ENCODE measurements at regions not wholly inside any gene's neighbourhood (a gene's known extent, or its start where the extent isn't known, plus 50 kb on each side); places are given as distances from the start of the nearest gene placed in this dataset.

DNA sequence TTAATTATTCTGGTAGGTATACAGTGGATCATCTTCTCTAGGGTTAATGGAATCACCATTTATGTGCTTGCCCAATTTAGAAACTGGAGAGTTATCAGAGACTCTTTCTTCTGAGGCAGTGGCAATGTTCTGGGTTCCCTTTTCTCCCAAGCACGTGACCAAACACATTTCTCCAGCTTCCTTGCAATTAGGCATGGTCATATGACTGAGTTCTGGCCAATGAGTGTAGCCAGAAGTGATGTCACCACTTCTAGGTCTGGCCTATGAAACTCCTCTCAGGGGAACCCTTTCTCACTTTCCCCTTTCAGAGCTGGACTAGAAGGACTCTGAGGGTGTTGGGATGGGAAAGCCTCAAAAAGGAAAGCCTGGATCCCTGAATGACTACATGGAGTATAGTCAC lies 172.0 kb downstream of the NSG2 start:
- no peak for DNase-seq (ENCODE audit: low read depth in 2 of 2)
- H3K4me3 ChIP-seq (replicated peaks in 1 of 2; ENCODE audit: low read depth in 2 of 2, low read length in 2 of 2), result no peak overlapping the region
- TF ChIP-seq, protein P1, sequence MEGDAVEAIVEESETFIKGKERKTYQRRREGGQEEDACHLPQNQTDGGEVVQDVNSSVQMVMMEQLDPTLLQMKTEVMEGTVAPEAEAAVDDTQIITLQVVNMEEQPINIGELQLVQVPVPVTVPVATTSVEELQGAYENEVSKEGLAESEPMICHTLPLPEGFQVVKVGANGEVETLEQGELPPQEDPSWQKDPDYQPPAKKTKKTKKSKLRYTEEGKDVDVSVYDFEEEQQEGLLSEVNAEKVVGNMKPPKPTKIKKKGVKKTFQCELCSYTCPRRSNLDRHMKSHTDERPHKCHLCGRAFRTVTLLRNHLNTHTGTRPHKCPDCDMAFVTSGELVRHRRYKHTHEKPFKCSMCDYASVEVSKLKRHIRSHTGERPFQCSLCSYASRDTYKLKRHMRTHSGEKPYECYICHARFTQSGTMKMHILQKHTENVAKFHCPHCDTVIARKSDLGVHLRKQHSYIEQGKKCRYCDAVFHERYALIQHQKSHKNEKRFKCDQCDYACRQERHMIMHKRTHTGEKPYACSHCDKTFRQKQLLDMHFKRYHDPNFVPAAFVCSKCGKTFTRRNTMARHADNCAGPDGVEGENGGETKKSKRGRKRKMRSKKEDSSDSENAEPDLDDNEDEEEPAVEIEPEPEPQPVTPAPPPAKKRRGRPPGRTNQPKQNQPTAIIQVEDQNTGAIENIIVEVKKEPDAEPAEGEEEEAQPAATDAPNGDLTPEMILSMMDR (IDR thresholded peaks at IDR 0.05; ENCODE audit: low read depth, low read length), result no peak

DNA sequence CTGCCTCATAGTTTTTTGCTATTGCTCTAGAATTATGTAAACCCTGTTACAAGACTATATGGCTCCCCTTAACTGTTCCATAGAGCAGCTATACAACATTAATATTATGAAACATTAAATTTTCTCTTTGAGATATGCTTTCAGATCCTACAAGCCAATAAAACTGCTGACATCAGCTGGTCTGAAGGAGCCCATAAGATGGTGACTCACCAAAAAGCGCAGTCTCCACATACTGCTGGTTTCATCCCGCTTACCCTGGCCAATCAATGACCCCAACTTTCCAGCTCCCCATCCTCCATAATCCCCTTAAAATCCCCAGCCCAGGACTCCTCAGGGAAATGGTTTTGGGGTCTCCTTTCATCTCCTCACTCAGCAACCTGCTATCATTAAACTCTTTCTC lies 172.7 kb downstream of the NSG2 start:
- TF ChIP-seq, protein P1 (IDR thresholded peaks at IDR 0.05; ENCODE audit: low read depth, low read length), result no peak
- H3K4me3 ChIP-seq (replicated peaks in 1 of 2; ENCODE audit: low read depth in 2 of 2, low read length in 2 of 2), result no peak overlapping the region
- DNase-seq (ENCODE audit: low read depth in 2 of 2), result no peak

DNA sequence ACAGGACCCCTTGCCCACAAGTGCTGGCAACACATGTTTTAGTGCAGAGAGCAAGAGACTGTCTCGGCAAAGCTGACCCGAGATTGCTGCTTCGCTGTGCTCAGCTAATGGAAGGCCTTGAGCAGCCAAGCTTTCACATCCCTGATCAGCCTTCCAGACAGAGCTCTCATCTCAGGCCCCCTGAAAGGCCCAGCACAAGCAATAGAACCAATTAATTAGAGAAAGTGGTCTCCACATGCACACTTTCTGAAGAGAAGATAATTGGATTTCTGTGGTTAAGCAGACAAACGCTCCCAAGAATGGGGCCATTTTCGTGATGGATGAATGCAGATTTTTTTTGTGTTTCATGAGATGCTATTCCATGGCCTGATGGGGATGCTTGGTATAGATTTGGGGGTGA lies 174.9 kb downstream of the NSG2 start:
- TF ChIP-seq, protein P1 (IDR thresholded peaks at IDR 0.05; ENCODE audit: low read depth, low read length), result no peak
- DNase-seq (ENCODE audit: low read depth in 2 of 2), result no peak
- H3K4me3 ChIP-seq (replicated peaks in 1 of 2; ENCODE audit: low read depth in 2 of 2, low read length in 2 of 2), result no peak overlapping the region

DNA sequence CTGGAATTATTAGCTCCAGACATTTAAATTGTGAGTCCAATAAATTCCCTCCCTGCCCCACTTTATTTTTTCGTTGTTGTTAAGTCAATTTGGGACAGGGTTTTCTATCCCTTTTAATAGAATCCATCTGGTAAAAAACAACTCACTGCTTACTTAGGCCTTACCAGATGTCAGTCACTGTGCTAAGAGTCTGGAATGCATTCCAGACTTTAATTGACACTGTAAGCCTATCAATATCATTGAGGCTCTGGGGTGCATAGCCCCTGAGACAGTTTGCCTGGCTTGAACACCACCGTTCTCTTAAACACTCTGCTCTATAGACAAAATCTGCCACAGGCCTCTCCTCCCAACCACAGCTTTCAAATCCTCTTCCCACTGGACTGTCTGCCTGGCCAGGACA lies 175.9 kb downstream of the NSG2 start:
- TF ChIP-seq, protein P1 (IDR thresholded peaks at IDR 0.05; ENCODE audit: low read depth, low read length), result no peak
- DNase-seq (ENCODE audit: low read depth in 2 of 2), result no peak
- H3K4me3 ChIP-seq (replicated peaks in 1 of 2; ENCODE audit: low read depth in 2 of 2, low read length in 2 of 2), result no peak overlapping the region

DNA sequence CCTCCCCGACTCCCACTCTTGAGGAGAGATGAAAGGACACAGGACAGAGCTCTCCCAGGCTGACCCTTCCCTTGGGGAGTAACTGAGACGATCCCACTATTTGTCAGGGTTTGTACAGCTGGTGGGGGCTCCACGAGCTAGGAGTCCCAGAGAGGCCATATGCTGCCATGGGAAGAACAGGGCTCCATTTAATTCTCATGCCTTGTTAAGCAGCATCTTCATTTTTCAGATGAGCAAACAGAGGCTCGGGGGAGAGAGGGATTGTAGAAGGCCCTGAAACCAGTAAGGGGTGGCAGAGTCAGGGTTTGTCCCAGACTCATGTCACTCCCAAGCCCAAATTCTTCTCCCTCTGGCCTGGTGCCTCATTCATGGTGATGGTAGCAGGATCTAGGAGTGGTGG lies 176.4 kb downstream of the NSG2 start:
- H3K4me3 ChIP-seq (replicated peaks in 1 of 2; ENCODE audit: low read depth in 2 of 2, low read length in 2 of 2), result no peak overlapping the region
- DNase-seq (ENCODE audit: low read depth in 2 of 2), result no peak
- TF ChIP-seq, protein P1 (IDR thresholded peaks at IDR 0.05; ENCODE audit: low read depth, low read length), result no peak

DNA sequence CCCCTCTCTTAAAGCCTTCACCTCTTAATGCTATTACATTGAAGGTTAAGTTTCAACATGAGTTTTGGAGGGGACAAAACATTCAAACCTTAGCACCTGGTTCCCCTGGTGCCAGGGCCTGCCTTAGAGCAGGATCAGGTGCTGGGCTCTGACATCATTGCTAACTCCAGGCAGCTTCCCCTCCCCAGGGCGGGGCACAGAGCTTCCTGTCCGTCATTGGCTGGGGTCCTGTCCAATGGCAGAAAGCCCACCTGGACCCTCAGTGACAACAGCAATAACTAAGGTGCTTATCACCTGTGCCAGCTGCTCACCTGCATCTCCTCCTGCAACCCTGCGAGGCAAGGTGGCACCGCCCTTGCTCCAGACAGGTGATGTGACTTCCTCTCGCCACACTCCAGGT lies 177.4 kb downstream of the NSG2 start:
- DNase-seq (ENCODE audit: low read depth in 2 of 2), result no peak
- TF ChIP-seq, protein P1 (IDR thresholded peaks at IDR 0.05; ENCODE audit: low read depth, low read length), result no peak
- no peak overlapping the region for H3K4me3 ChIP-seq (replicated peaks in 1 of 2; ENCODE audit: low read depth in 2 of 2, low read length in 2 of 2)

DNA sequence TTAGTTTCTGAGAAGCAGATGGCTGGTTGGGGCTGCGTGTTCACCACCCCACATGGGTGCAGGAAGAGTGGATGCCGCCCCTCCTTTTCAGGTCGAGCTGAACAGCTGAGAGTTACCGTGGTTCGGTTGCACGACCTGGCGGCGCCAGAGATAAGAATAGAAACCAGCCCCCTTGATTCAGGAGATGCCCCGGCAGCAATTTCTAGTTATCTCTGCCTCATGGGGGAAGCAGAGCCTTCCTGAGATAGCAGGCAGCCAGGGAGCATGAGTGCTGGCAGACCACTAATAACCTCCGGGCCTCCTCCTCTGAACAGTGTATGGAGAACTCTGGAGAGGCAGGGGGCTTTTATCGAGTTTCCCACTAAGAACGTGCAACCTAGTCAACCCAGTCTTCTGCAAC lies 177.8 kb downstream of the NSG2 start:
- H3K4me3 ChIP-seq (replicated peaks in 1 of 2; ENCODE audit: low read depth in 2 of 2, low read length in 2 of 2), result no peak overlapping the region
- DNase-seq (ENCODE audit: low read depth in 2 of 2), result no peak
- TF ChIP-seq, protein P1 (IDR thresholded peaks at IDR 0.05; ENCODE audit: low read depth, low read length), result no peak

All from cardiac fibroblast (primary cell).